GM23338 (cell line): ENCODE measurements at regions not wholly inside any gene's neighbourhood (a gene's known extent, or its start where the extent isn't known, plus 50 kb on each side); places are given as distances from the start of the nearest gene placed in this dataset.

Experiments
- ATAC-seq: fragments of 200-7000 bp; cut with Tn5 transposase; 3 replicates; pipeline ENCODE4 v1.9.1; 2020
- DNase-seq: peaks from one replicate; pipeline ENCODE4 v3.0.0-alpha.2; 2015; ENCODE audit warnings: low spot score
- H2AFZ ChIP-seq: fragments of 200-600 bp; sonication (generic); 2 replicates; pipeline ENCODE4 v1.8.0; 2016; ENCODE audit warnings: antibody characterized with exemption, mild to moderate bottlenecking, moderate library complexity
- H3F3A ChIP-seq: fragments of 200-600 bp; sonication (generic); replicated peaks from 2 replicates; pipeline ENCODE4 v1.8.0; 2017; ENCODE audit warnings: antibody characterized with exemption, mixed run types, low read depth
- H3K27ac ChIP-seq: fragments of 200-600 bp; sonication (generic); 2 replicates; pipeline ENCODE4 v1.6.1; 2016; ENCODE audit warnings: low read depth
- H3K27me3 ChIP-seq: fragments of 200-600 bp; sonication (generic); 2 replicates; pipeline ENCODE4 v1.8.0; 2016; ENCODE audit warnings: mild to moderate bottlenecking, mixed run types, moderate library complexity; ENCODE audit not compliant: insufficient read depth
- H3K36me3 ChIP-seq: fragments of 200-600 bp; sonication (generic); 2 replicates; pipeline ENCODE4 v1.8.0; 2016; ENCODE audit warnings: mild to moderate bottlenecking; ENCODE audit not compliant: insufficient read depth
- H3K4me1 ChIP-seq: fragments of 200-600 bp; sonication (generic); 2 replicates; pipeline ENCODE4 v1.8.0; 2016; ENCODE audit warnings: mild to moderate bottlenecking, moderate library complexity; ENCODE audit not compliant: insufficient read depth
- H3K4me2 ChIP-seq: fragments of 200-600 bp; sonication (generic); 2 replicates; pipeline ENCODE4 v1.7.1; 2017; ENCODE audit warnings: mixed run types
- H3K4me3 ChIP-seq: fragments of 200-600 bp; sonication (generic); 2 replicates; pipeline ENCODE4 v1.6.1; 2016; ENCODE audit warnings: mixed run types
- H3K79me2 ChIP-seq: fragments of 200-600 bp; sonication (generic); replicated peaks from 2 replicates; pipeline ENCODE4 v1.8.0; 2017; ENCODE audit warnings: mild to moderate bottlenecking; ENCODE audit not compliant: insufficient read depth
- H3K9me2 ChIP-seq: fragments of 200-600 bp; sonication (generic); 2 replicates; pipeline ENCODE4 v1.8.0; 2017; ENCODE audit not compliant: insufficient read depth
- H4K20me1 ChIP-seq: fragments of 200-600 bp; sonication (generic); replicated peaks from 2 replicates; pipeline ENCODE4 v1.8.0; 2017; ENCODE audit warnings: mild to moderate bottlenecking; ENCODE audit not compliant: insufficient read depth
- H3K27ac Mint-ChIP-seq: 2 replicates; pipeline ENCODE4 v1.8.0; 2020; ENCODE audit warnings: inconsistent platforms, mild to moderate bottlenecking, moderate library complexity, mixed read lengths
- H3K27me3 Mint-ChIP-seq: 3 replicates; pipeline ENCODE4 v1.8.0; 2022; ENCODE audit warnings: low read depth, mild to moderate bottlenecking, moderate library complexity, mixed read lengths, inconsistent platforms; ENCODE audit not compliant: insufficient read depth, poor library complexity
- H3K36me3 Mint-ChIP-seq: 3 replicates; pipeline ENCODE4 v1.8.0; 2021; ENCODE audit warnings: low read depth, mild to moderate bottlenecking, inconsistent platforms, moderate library complexity, mixed read lengths
- H3K4me1 Mint-ChIP-seq: 3 replicates; pipeline ENCODE4 v1.8.0; 2020; ENCODE audit warnings: mild to moderate bottlenecking, inconsistent platforms, mixed read lengths
- H3K4me3 Mint-ChIP-seq: 3 replicates; pipeline ENCODE4 v1.8.0; 2021; ENCODE audit warnings: moderate library complexity, mild to moderate bottlenecking, inconsistent platforms, mixed read lengths
- H3K9me3 Mint-ChIP-seq: 3 replicates; pipeline ENCODE4 v1.8.0; 2020; ENCODE audit warnings: moderate library complexity, mild to moderate bottlenecking, inconsistent platforms, mixed read lengths
- NANOG ChIP-seq: IDR thresholded peaks from 2 replicates; pipeline ENCODE4 v1.6.1; 2016; ENCODE audit warnings: antibody characterized with exemption, borderline replicate concordance
- STAT1 ChIP-seq: IDR thresholded peaks from one replicate; pipeline ENCODE4 v1.6.1; 2016; ENCODE audit warnings: antibody characterized with exemption; ENCODE audit not compliant: unreplicated experiment
- ZNF331 ChIP-seq: fragments of 250-450 bp; sonication (Bioruptor Pico); IDR thresholded peaks from 2 replicates; pipeline ENCODE4 v1.5.0; 2020; ENCODE audit warnings: low read depth, mild to moderate bottlenecking, moderate library complexity
- TF ChIP-seq, protein P1 (sequence below), 2 experiments: fragments of 200-600 bp in 1 of 2; sonication (generic) in 1 of 2; conservative IDR thresholded peaks; 2 replicates each; pipeline versions ENCODE4 v1.5.1 to v1.6.1; 2016 to 2017; ENCODE audit warnings: antibody characterized with exemption in 2 of 2, low read depth in 2 of 2, mild to moderate bottlenecking in 2 of 2, moderate library complexity in 1 of 2

- H3K9me2 ChIP-seq, result peaks cover 28% of the 10 kb centered on the region; the same call in 1 of the 2 replicates
- H3K4me3 ChIP-seq, result no peak overlapping the region
- H3K36me3 ChIP-seq, result no peaks in the 10 kb centered on the region
- no peaks in the 10 kb centered on the region for H3K9me3 Mint-ChIP-seq
- H3K4me2 ChIP-seq, result peak overlapping the region; percentile 0; the same call in 1 of the 2 replicates
- peak overlapping the region; percentile 67 for H2AFZ ChIP-seq
- H3K27me3 ChIP-seq, result no peaks in the 10 kb centered on the region
- H3K27me3 Mint-ChIP-seq, result no peaks in the 10 kb centered on the region
- H3K27ac Mint-ChIP-seq, result no peak overlapping the region
- DNase-seq (peak; percentile 27), ATAC-seq (peak; percentile 73)
- no peak overlapping the region for H3K27ac ChIP-seq
- H3K4me1 ChIP-seq, result peaks cover 39% of the 10 kb centered on the region
- H3K36me3 Mint-ChIP-seq, result peaks cover 3% of the 10 kb centered on the region; the same call in 2 of the 3 replicates
- no peaks in the 10 kb centered on the region for H3K79me2 ChIP-seq
- peaks cover 48% of the 10 kb centered on the region for H3K4me1 Mint-ChIP-seq
- no peak for TF ChIP-seq STAT1
- TF ChIP-seq, protein P1, sequence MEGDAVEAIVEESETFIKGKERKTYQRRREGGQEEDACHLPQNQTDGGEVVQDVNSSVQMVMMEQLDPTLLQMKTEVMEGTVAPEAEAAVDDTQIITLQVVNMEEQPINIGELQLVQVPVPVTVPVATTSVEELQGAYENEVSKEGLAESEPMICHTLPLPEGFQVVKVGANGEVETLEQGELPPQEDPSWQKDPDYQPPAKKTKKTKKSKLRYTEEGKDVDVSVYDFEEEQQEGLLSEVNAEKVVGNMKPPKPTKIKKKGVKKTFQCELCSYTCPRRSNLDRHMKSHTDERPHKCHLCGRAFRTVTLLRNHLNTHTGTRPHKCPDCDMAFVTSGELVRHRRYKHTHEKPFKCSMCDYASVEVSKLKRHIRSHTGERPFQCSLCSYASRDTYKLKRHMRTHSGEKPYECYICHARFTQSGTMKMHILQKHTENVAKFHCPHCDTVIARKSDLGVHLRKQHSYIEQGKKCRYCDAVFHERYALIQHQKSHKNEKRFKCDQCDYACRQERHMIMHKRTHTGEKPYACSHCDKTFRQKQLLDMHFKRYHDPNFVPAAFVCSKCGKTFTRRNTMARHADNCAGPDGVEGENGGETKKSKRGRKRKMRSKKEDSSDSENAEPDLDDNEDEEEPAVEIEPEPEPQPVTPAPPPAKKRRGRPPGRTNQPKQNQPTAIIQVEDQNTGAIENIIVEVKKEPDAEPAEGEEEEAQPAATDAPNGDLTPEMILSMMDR (conservative IDR thresholded peaks at IDR 0.05; ENCODE audit: low read depth in 2 of 2), result peak in 1 of 2 experiments; percentile 22; a peak in 1 of 4 replicates
- no peaks in the 10 kb centered on the region; the same call in 1 of the 2 replicates for H4K20me1 ChIP-seq
- H3K4me3 Mint-ChIP-seq, result no peak overlapping the region
- H3F3A ChIP-seq, result no peaks in the 10 kb centered on the region
These were observed 223.9 kb upstream of the ZBED5 start for GRCh38 chr11:11081776-11082175.

- H3F3A ChIP-seq, result no peaks in the 10 kb centered on the region
These were observed 223.4 kb upstream of the ZBED5 start for GRCh38 chr11:11081288-11081687.

GRCh38 chr11:11078344-11079086 lies 220.7 kb upstream of the ZBED5 start:
- Histone ChIP-seq H4K20me1 (no peaks in the 10 kb centered on the region; the same call in 1 of the 2 replicates), H3K4me1 (peaks cover 23% of the 10 kb centered on the region), H3K79me2 (no peaks in the 10 kb centered on the region), H3F3A (no peaks in the 10 kb centered on the region), H3K27me3 (no peaks in the 10 kb centered on the region), H3K27ac (no peak overlapping the region), H2AFZ (no peak overlapping the region), H3K4me3 (no peak overlapping the region), H3K4me2 (no peak overlapping the region), H3K36me3 (no peaks in the 10 kb centered on the region), H3K9me2 (peaks cover 28% of the 10 kb centered on the region; the same call in 1 of the 2 replicates)
- TF ChIP-seq, protein P1 (conservative IDR thresholded peaks at IDR 0.05; ENCODE audit: low read depth in 2 of 2), result peak; percentile 24 to 50; a peak in 3 of 4 replicates
- TF ChIP-seq ZNF331 (CRISPR knock-in tag), result no peak
- H3K27ac Mint-ChIP-seq, result no peak overlapping the region
- DNase-seq (peak; percentile 27), ATAC-seq (no peak)
- no peaks in the 10 kb centered on the region for H3K27me3 Mint-ChIP-seq
- peaks cover 44% of the 10 kb centered on the region for H3K4me1 Mint-ChIP-seq
- H3K9me3 Mint-ChIP-seq, result no peaks in the 10 kb centered on the region
- H3K4me3 Mint-ChIP-seq, result no peak overlapping the region
- H3K36me3 Mint-ChIP-seq, result peaks cover 2% of the 10 kb centered on the region; the same call in 2 of the 3 replicates

More at GRCh38 chr11:11081288-11081687, 223.4 kb upstream of the ZBED5 start:
- 0 out of 2 replicates have a peak, but pooled peaks have one; percentile 19 for TF ChIP-seq NANOG
- TF ChIP-seq ZNF331 (CRISPR knock-in tag), result no peak
- Histone ChIP-seq H3K27ac (no peak overlapping the region), H3K4me1 (peaks cover 39% of the 10 kb centered on the region), H3K4me2 (peak overlapping the region; percentile 0; the same call in 1 of the 2 replicates), H3K36me3 (no peaks in the 10 kb centered on the region), H3K79me2 (no peaks in the 10 kb centered on the region), H3K4me3 (no peak overlapping the region), H3K27me3 (no peaks in the 10 kb centered on the region), H2AFZ (no peak overlapping the region), H4K20me1 (no peaks in the 10 kb centered on the region; the same call in 1 of the 2 replicates), H3K9me2 (peaks cover 28% of the 10 kb centered on the region; the same call in 1 of the 2 replicates)
- H3K27me3 Mint-ChIP-seq, result no peaks in the 10 kb centered on the region
- H3K4me1 Mint-ChIP-seq, result peaks cover 50% of the 10 kb centered on the region
- H3K36me3 Mint-ChIP-seq, result peaks cover 3% of the 10 kb centered on the region; the same call in 2 of the 3 replicates
- ATAC-seq, result peak; percentile 74
- no peak overlapping the region for H3K4me3 Mint-ChIP-seq
- no peaks in the 10 kb centered on the region for H3K9me3 Mint-ChIP-seq
- DNase-seq, result peak; percentile 50
- H3K27ac Mint-ChIP-seq, result no peak overlapping the region
